Middle frontal gyrus (tissue), 1 donor: ENCODE measurements at regions not wholly inside any gene's neighbourhood (a gene's known extent, or its start where the extent isn't known, plus 50 kb on each side); places are given as distances from the start of the nearest gene placed in this dataset.
A peak's percentile ranks its signal among the peaks of the same experiment; 100 is the strongest.

ENCODE experiments used
- DNase-seq: peaks from one replicate; pipeline ENCODE4 v3.0.0-alpha.2; 2015; ENCODE audit warnings: low spot score; ENCODE audit errors: extremely low spot score

- no peak for DNase-seq
These were observed 402.4 kb upstream of the C2CD4B start for GRCh38 chr15:62567501-62567900.

GRCh38 chr15:62568004-62568403, 402.9 kb upstream of the C2CD4B start:
- no peak for DNase-seq

GRCh38 chr15:62568702-62569101, 403.6 kb upstream of the C2CD4B start:
- no peak for DNase-seq

GRCh38 chr15:62569460-62570404, 404.6 kb upstream of the C2CD4B start:
- DNase-seq: no peak

- no peak for DNase-seq
These were observed 405.3 kb upstream of the C2CD4B start for GRCh38 chr15:62570405-62570783.

- no peak for DNase-seq
These were observed 406.0 kb upstream of the C2CD4B start for GRCh38 chr15:62571072-62571471.

GRCh38 chr15:62572797-62573196, 407.7 kb upstream of the C2CD4B start:
- DNase-seq: no peak

GRCh38 chr15:62573876-62574275, 408.8 kb upstream of the C2CD4B start:
- no peak for DNase-seq

GRCh38 chr15:62578546-62578945, 413.5 kb upstream of the C2CD4B start:
- no peak for DNase-seq

GRCh38 chr15:62578960-62579359, 413.9 kb upstream of the C2CD4B start:
- DNase-seq: no peak

- DNase-seq: no peak
These were observed 414.8 kb upstream of the C2CD4B start for GRCh38 chr15:62579842-62580241.

- no peak for DNase-seq
These were observed 417.5 kb upstream of the C2CD4B start for GRCh38 chr15:62582580-62582979.

- no peak for DNase-seq
These were observed 419.5 kb upstream of the C2CD4B start for GRCh38 chr15:62584301-62585235.

- no peak for DNase-seq
These were observed 424.0 kb upstream of the C2CD4B start for GRCh38 chr15:62588938-62589670.

- no peak for DNase-seq
These were observed 427.1 kb upstream of the C2CD4B start for GRCh38 chr15:62591842-62592838.

- peak; percentile 33 for DNase-seq
These were observed 427.8 kb upstream of the C2CD4B start for GRCh38 chr15:62592920-62593319.

- DNase-seq: no peak
These were observed 428.8 kb upstream of the C2CD4B start for GRCh38 chr15:62593681-62594399.

GRCh38 chr15:62598217-62598616, 433.1 kb upstream of the C2CD4B start:
- DNase-seq: no peak
